HCT116 (cell line): ENCODE measurements at regions not wholly inside any gene's neighbourhood (a gene's known extent, or its start where the extent isn't known, plus 50 kb on each side); places are given as distances from the start of the nearest gene placed in this dataset.

Experiments
- ATAC-seq: fragments of 200-7000 bp; cut with Tn5 transposase; 2 replicates; pipeline ENCODE4 v1.9.1; 2020; ENCODE audit warnings: mild to moderate bottlenecking, moderate library complexity
- BruUV-seq: library from RNA; stranded (reverse); fragments of 400-500 nt; replicated peaks from 2 replicates; lab custom pipeline; 2021; lab: Mats Ljungman, UMichigan
- CTCF ChIA-PET: fragments of 300-600 bp; sonication (Branson Sonifier 250); formaldehyde crosslinking; loops from one replicate; lab custom pipeline; 2021; ENCODE audit warnings: antibody characterized with exemption; lab: Charles Lee
- POLR2A ChIA-PET: fragments of 300-600, 350-600 bp; sonication (Branson Sonifier 250); formaldehyde crosslinking; loops from one replicate; lab custom pipeline; 2021; ENCODE audit warnings: antibody characterized with exemption; lab: Charles Lee
- RAD21 ChIA-PET, 2 experiments: fragments of 300-600 bp; sonication (Branson Sonifier 250); formaldehyde crosslinking; loops; one replicate each; lab custom pipeline; 2023; ENCODE audit warnings: low total read pairs in 2 of 2; ENCODE audit not compliant: uncharacterized antibody in 2 of 2, unreplicated experiment in 2 of 2, low non-redundant PET in 1 of 2; lab: Charles Lee
- DNase-seq: peaks from one replicate; pipeline ENCODE4 v3.0.0-alpha.2; 2010; ENCODE audit warnings: low read depth, low spot score
- H2AFZ ChIP-seq: fragments of 200-600 bp; shearing (Covaris generic), sonication (generic); 2 replicates; pipeline ENCODE4 v1.6.1; 2017; ENCODE audit warnings: low read depth, mixed run types, mixed read lengths, antibody characterized with exemption, low read length; ENCODE audit not compliant: poor library complexity, severe bottlenecking
- H3K27ac ChIP-seq: 2 replicates; pipeline ENCODE4 v1.5.1; 2012; ENCODE audit warnings: low read depth, low read length
- H3K27me3 ChIP-seq: fragments of 200-600 bp; sonication (generic); 2 replicates; pipeline ENCODE4 v1.6.1; 2016; ENCODE audit warnings: mixed run types, low read length, mixed read lengths; ENCODE audit not compliant: insufficient read depth
- H3K36me3 ChIP-seq, 2 experiments: fragments of 200-500 bp in 1 of 2; fragments of 200-600 bp in 1 of 2; sonication (Bioruptor generic) in 1 of 2; sonication (generic) in 1 of 2; 2 replicates each; pipeline versions ENCODE4 v1.5.1 to v1.6.1; 2014 to 2016; ENCODE audit warnings: low read length in 2 of 2, inconsistent platforms in 1 of 2, mixed read lengths in 1 of 2, mixed run types in 1 of 2; ENCODE audit not compliant: insufficient read depth in 2 of 2, control insufficient read depth in 1 of 2
- H3K4me1 ChIP-seq, 2 experiments: fragments of 200-600 bp in 1 of 2; sonication (generic) in 1 of 2; 2 replicates each; pipeline versions ENCODE4 v1.5.1 to v1.6.1; 2012 to 2017; ENCODE audit warnings: low read length in 2 of 2, inconsistent platforms in 1 of 2, mild to moderate bottlenecking in 1 of 2, mixed read lengths in 1 of 2, mixed run types in 1 of 2, moderate library complexity in 1 of 2; ENCODE audit not compliant: insufficient read depth in 2 of 2, control insufficient read depth in 1 of 2
- H3K4me2 ChIP-seq: fragments of 200-600 bp; sonication (generic); 2 replicates; pipeline ENCODE4 v1.6.1; 2017; ENCODE audit warnings: mixed run types, low read length, mixed read lengths
- H3K4me3 ChIP-seq, 2 experiments: fragments of 200-600 bp in 1 of 2; sonication (generic) in 1 of 2; replicated peaks in 1 of 2; 2 replicates each; pipeline ENCODE4 v1.5.1; 2011 to 2016; ENCODE audit warnings: low read length in 2 of 2, control low read depth in 1 of 2, low read depth in 1 of 2, mild to moderate bottlenecking in 1 of 2, mixed read lengths in 1 of 2, mixed run types in 1 of 2
- H3K79me2 ChIP-seq: fragments of 200-600 bp; sonication (generic); 2 replicates; pipeline ENCODE4 v1.6.1; 2017; ENCODE audit warnings: mild to moderate bottlenecking, mixed run types, low read length, moderate library complexity, mixed read lengths; ENCODE audit not compliant: insufficient read depth
- H3K9ac ChIP-seq: fragments of 200-600 bp; sonication (generic); 2 replicates; pipeline ENCODE4 v1.6.1; 2016; ENCODE audit warnings: low read length, mixed read lengths
- H3K9me2 ChIP-seq: fragments of 200-600 bp; sonication (generic), shearing (Covaris generic); 2 replicates; pipeline ENCODE4 v1.6.1; 2017; ENCODE audit warnings: mixed run types, mild to moderate bottlenecking, moderate library complexity; ENCODE audit not compliant: insufficient read depth
- H3K9me3 ChIP-seq, 2 experiments: fragments of 200-500 bp in 1 of 2; fragments of 200-600 bp in 1 of 2; sonication (Bioruptor generic) in 1 of 2; sonication (generic) in 1 of 2; 2 replicates each; pipeline ENCODE4 v1.6.1; 2014 to 2017; ENCODE audit warnings: low read length in 2 of 2, mixed read lengths in 2 of 2, inconsistent platforms in 1 of 2, low read depth in 1 of 2, mild to moderate bottlenecking in 1 of 2, mixed run types in 1 of 2, moderate library complexity in 1 of 2; ENCODE audit not compliant: control insufficient read depth in 1 of 2, insufficient read depth in 1 of 2
- H4K20me1 ChIP-seq: fragments of 200-600 bp; sonication (generic), shearing (Covaris generic); 2 replicates; pipeline ENCODE4 v1.6.1; 2017; ENCODE audit warnings: mixed run types, mild to moderate bottlenecking, moderate library complexity; ENCODE audit not compliant: insufficient read depth
- CBX3 ChIP-seq: IDR thresholded peaks from 2 replicates; pipeline ENCODE4 v1.6.1; 2012; ENCODE audit warnings: low read depth
- ELF1 ChIP-seq: IDR thresholded peaks from 2 replicates; pipeline ENCODE4 v1.6.1; 2012; ENCODE audit warnings: low read depth, borderline replicate concordance
- EZH2phosphoT487 ChIP-seq: fragments of 200-600 bp; IDR thresholded peaks from 2 replicates; pipeline ENCODE4 v1.6.1; 2018; ENCODE audit warnings: antibody characterized with exemption, borderline replicate concordance
- FOSL1 ChIP-seq: IDR thresholded peaks from 2 replicates; pipeline ENCODE4 v1.6.1; 2012; ENCODE audit warnings: low read depth
- JUND ChIP-seq: IDR thresholded peaks from 2 replicates; pipeline ENCODE4 v1.6.1; 2012
- POLR2AphosphoS5 ChIP-seq: IDR thresholded peaks from 2 replicates; pipeline ENCODE4 v1.6.1; 2011; ENCODE audit warnings: mild to moderate bottlenecking, low read depth, low read length, moderate library complexity
- RAD21 ChIP-seq: IDR thresholded peaks from 2 replicates; pipeline ENCODE4 v1.6.1; 2012; ENCODE audit warnings: low read depth, mild to moderate bottlenecking
- SIN3A ChIP-seq: IDR thresholded peaks from 2 replicates; pipeline ENCODE4 v1.6.1; 2012; ENCODE audit warnings: low read depth
- SP1 ChIP-seq: IDR thresholded peaks from 2 replicates; pipeline ENCODE4 v1.6.1; 2012; ENCODE audit warnings: low read depth
- SRF ChIP-seq: IDR thresholded peaks from 2 replicates; pipeline ENCODE4 v1.6.1; 2012; ENCODE audit warnings: low read depth
- TCF7L2 ChIP-seq: IDR thresholded peaks from 2 replicates; pipeline ENCODE4 v1.7.0; 2011; ENCODE audit warnings: borderline replicate concordance, inconsistent platforms; ENCODE audit not compliant: insufficient read depth, insufficient read length; ENCODE audit errors: extremely low read depth
- ZNF274 ChIP-seq: fragments of 200-500 bp; sonication (Bioruptor generic); IDR thresholded peaks from 2 replicates; pipeline ENCODE4 v1.6.1; 2014; ENCODE audit warnings: mild to moderate bottlenecking, low read depth, low read length, inconsistent platforms
- intact Hi-C: fragments of 100-400 bp; cut with micrococcal nuclease; formaldehyde crosslinking; loops from 2 replicates; pipeline ENCODE4 v1.10.0; 2022
- TF ChIP-seq, protein P1 (sequence below): IDR thresholded peaks from 2 replicates; pipeline ENCODE4 v1.6.1; 2011; ENCODE audit warnings: mild to moderate bottlenecking, low read length, moderate library complexity; ENCODE audit not compliant: insufficient replicate concordance; ENCODE audit errors: extremely low read depth
- TF ChIP-seq, protein P2 (sequence below): IDR thresholded peaks from 2 replicates; pipeline ENCODE4 v1.6.1; 2012

DNA sequence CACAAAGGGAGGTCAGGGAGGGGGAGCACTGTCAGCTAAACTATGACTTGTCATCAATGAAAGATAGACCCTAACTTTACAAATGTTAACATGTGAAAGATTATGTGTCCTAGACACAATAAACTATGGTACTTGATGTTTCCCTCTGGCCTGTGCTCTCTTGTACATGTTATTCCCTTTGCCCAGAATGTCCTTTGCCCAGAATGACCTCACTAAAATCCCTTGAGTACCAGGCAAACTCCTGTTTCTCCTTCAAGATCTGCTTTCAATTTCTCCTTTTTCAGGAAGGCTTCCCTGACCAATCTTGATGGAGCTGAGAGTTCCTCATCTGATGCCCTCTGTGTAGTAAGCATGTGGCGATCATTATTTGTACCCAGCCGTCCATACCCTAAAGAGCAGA lies 143.1 kb downstream of the ZNF365 start:
- H3K4me2 ChIP-seq: no peak overlapping the region
- H3K4me1 ChIP-seq: no peaks in the 10 kb centered on the region
- no peak overlapping the region for H2AFZ ChIP-seq
- ChIA-PET RAD21 (no interaction called here), CTCF (no interaction called here), POLR2A (no interaction called here)
- H3K4me3 ChIP-seq: no peak overlapping the region
- H3K27me3 ChIP-seq: no peaks in the 10 kb centered on the region
- ATAC-seq: no peak
- H3K9me3 ChIP-seq: no peaks in the 10 kb centered on the region
- no peaks in the 10 kb centered on the region for H3K9me2 ChIP-seq
- intact Hi-C loops: no loop called here
- H3K9ac ChIP-seq: no peak overlapping the region
- no TSS peak for BruUV-seq
- H4K20me1 ChIP-seq: no peaks in the 10 kb centered on the region
- no peaks in the 10 kb centered on the region for H3K79me2 ChIP-seq
- H3K36me3 ChIP-seq: no peaks in the 10 kb centered on the region
- DNase-seq: no peak
- no peak overlapping the region for H3K27ac ChIP-seq
- TF ChIP-seq JUND: no peak
- TF ChIP-seq, protein P1, sequence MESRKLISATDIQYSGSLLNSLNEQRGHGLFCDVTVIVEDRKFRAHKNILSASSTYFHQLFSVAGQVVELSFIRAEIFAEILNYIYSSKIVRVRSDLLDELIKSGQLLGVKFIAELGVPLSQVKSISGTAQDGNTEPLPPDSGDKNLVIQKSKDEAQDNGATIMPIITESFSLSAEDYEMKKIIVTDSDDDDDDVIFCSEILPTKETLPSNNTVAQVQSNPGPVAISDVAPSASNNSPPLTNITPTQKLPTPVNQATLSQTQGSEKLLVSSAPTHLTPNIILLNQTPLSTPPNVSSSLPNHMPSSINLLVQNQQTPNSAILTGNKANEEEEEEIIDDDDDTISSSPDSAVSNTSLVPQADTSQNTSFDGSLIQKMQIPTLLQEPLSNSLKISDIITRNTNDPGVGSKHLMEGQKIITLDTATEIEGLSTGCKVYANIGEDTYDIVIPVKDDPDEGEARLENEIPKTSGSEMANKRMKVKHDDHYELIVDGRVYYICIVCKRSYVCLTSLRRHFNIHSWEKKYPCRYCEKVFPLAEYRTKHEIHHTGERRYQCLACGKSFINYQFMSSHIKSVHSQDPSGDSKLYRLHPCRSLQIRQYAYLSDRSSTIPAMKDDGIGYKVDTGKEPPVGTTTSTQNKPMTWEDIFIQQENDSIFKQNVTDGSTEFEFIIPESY: no peak
- no peak for TF ChIP-seq SP1
- TF ChIP-seq EZH2phosphoT487: no peak

DNA sequence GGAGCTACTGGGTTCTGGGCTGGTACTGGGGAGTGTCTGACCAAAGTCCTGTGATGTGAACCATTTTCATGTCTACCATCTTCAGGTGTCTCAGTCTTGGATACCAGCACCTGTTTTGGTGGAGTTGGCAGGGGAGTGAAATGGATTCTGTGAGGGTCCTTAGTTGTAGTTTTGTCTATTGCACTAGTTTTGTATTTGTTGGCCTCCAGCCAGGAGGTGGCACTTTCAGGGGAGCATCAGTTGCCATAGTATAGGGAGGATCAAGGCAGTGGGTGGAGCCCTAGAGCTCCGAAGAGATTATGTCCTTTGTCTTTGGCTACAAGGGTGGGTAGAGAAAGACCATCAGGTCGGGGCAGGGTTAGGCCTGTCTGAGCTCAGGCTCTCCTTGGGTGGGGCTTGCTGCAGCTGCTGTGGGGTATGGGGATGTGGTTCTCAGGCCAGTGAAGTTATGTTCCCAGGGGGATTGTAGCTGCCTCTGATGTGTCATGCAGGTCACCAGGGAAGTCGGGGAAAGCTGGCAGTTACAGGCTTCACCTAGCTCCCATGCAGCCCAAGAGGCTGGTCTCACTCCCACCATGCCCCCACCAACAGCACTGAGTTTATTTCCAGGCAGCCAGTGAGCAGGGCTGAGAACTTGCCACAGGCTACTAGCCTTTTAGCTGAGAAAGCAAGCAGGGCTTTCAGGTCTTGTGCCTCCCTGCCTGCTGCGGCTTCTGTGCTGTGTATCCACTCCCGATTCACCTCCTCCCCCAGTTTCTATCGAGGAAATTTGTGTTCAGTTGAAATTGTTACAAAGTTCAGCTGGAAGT lies 153.1 kb downstream of the ZNF365 start:
- no peak for DNase-seq
- H3K79me2 ChIP-seq: no peaks in the 10 kb centered on the region
- no peak overlapping the region for H3K27ac ChIP-seq
- no peak overlapping the region for H2AFZ ChIP-seq
- H3K4me1 ChIP-seq: no peaks in the 10 kb centered on the region
- intact Hi-C loops: no loop called here
- H4K20me1 ChIP-seq: no peaks in the 10 kb centered on the region
- TF ChIP-seq SRF (no peak), RAD21 (no peak), JUND (no peak), SIN3A (no peak), ELF1 (no peak), ZNF274 (no peak), CBX3 (no peak), TCF7L2 (no peak), FOSL1 (no peak), SP1 (no peak), POLR2AphosphoS5 (no peak)
- TF ChIP-seq, protein P2, sequence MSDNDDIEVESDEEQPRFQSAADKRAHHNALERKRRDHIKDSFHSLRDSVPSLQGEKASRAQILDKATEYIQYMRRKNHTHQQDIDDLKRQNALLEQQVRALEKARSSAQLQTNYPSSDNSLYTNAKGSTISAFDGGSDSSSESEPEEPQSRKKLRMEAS: no peak
- TF ChIP-seq, protein P1: no peak
- H3K27me3 ChIP-seq: no peaks in the 10 kb centered on the region
- ChIA-PET POLR2A (no interaction called here), CTCF (no interaction called here), RAD21 (no interaction called here)
- no peaks in the 10 kb centered on the region for H3K9me2 ChIP-seq
- H3K36me3 ChIP-seq: no peaks in the 10 kb centered on the region
- no peak for ATAC-seq
- no peak overlapping the region for H3K4me3 ChIP-seq
- no peak overlapping the region for H3K9ac ChIP-seq
- H3K9me3 ChIP-seq: no peaks in the 10 kb centered on the region
- H3K4me2 ChIP-seq: no peak overlapping the region
- no TSS peak for BruUV-seq
